Limb (tissue), 2 donors: ENCODE measurements at regions not wholly inside any gene's neighbourhood (a gene's known extent, or its start where the extent isn't known, plus 50 kb on each side); places are given as distances from the start of the nearest gene placed in this dataset.

Experiments
- DNase-seq, 2 donors: peaks; one replicate each; pipeline ENCODE4 v3.0.0-alpha.2; 2016; ENCODE audit errors: extremely low spot score in 2 of 2

GRCh38 chr9:95822583-95823431, 52.7 kb upstream of the ERCC6L2 start:
- DNase-seq, result no peak

GRCh38 chr9:95822015-95822414, 53.5 kb upstream of the ERCC6L2 start:
- DNase-seq, result no peak

- DNase-seq, result no peak
Observed at GRCh38 chr9:95820074-95820473, 55.4 kb upstream of the ERCC6L2 start.

GRCh38 chr9:95819636-95820035, 55.9 kb upstream of the ERCC6L2 start:
- no peak for DNase-seq

GRCh38 chr9:95817205-95817604, 58.3 kb upstream of the ERCC6L2 start:
- no peak for DNase-seq

GRCh38 chr9:95816716-95817115, 58.8 kb upstream of the ERCC6L2 start:
- no peak for DNase-seq

GRCh38 chr9:95815961-95816360, 59.5 kb upstream of the ERCC6L2 start:
- DNase-seq, result peak in 1 of 2 donors; percentile 43

GRCh38 chr9:95815133-95815532, 60.4 kb upstream of the ERCC6L2 start:
- DNase-seq, result no peak

- no peak for DNase-seq
Observed at GRCh38 chr9:95813923-95814322, 61.6 kb upstream of the ERCC6L2 start.

- DNase-seq, result no peak
Observed at GRCh38 chr9:95810814-95811213, 64.7 kb upstream of the ERCC6L2 start.

- no peak for DNase-seq
Observed at GRCh38 chr9:95810133-95810532, 65.4 kb upstream of the ERCC6L2 start.

- no peak for DNase-seq
Observed at GRCh38 chr9:95809686-95810085, 65.8 kb upstream of the ERCC6L2 start.

- peak in 1 of 2 donors; percentile 5 for DNase-seq
Observed at GRCh38 chr9:95808011-95808410, 67.5 kb upstream of the ERCC6L2 start.

GRCh38 chr9:95807326-95807947, 68.1 kb upstream of the ERCC6L2 start:
- no peak for DNase-seq

- no peak for DNase-seq
Observed at GRCh38 chr9:95803197-95803596, 72.3 kb upstream of the ERCC6L2 start.

- DNase-seq, result no peak
Observed at GRCh38 chr9:95801797-95802196, 73.7 kb upstream of the ERCC6L2 start.

- DNase-seq, result no peak
Observed at GRCh38 chr9:95796029-95796428, 79.5 kb upstream of the ERCC6L2 start.

- peak in 1 of 2 donors; percentile 13 for DNase-seq
Observed at GRCh38 chr9:95793924-95794828, 81.3 kb upstream of the ERCC6L2 start.

- no peak for DNase-seq
Observed at GRCh38 chr9:95791695-95792094, 83.8 kb upstream of the ERCC6L2 start.

GRCh38 chr9:95791286-95791685, 84.2 kb upstream of the ERCC6L2 start:
- no peak for DNase-seq

GRCh38 chr9:95788521-95788991, 86.9 kb upstream of the ERCC6L2 start:
- no peak for DNase-seq

- no peak for DNase-seq
Observed at GRCh38 chr9:95788021-95788420, 87.5 kb upstream of the ERCC6L2 start.
